B cell (primary cell): ENCODE measurements at regions not wholly inside any gene's neighbourhood (a gene's known extent, or its start where the extent isn't known, plus 50 kb on each side); places are given as distances from the start of the nearest gene placed in this dataset.

Source experiments
- ATAC-seq: fragments of 200-7000 bp; cut with Tn5 transposase; one replicate; pipeline ENCODE4 v1.10.0; 2021; ENCODE audit warnings: low read depth, mild to moderate bottlenecking, moderate number of reproducible peaks, moderate library complexity
- CTCF ChIA-PET: fragments of 350-600 bp; sonication (Branson Sonifier 250); formaldehyde crosslinking; loops from one replicate; lab custom pipeline; 2021; ENCODE audit warnings: antibody characterized with exemption, inconsistent platforms; lab: Charles Lee
- POLR2A ChIA-PET: fragments of 350-600 bp; sonication (Branson Sonifier 250); formaldehyde crosslinking; loops from one replicate; lab custom pipeline; 2021; ENCODE audit warnings: antibody characterized with exemption; lab: Charles Lee
- DNase-seq: peaks from one replicate; pipeline ENCODE4 v3.0.0; 2013
- H2AFZ ChIP-seq: 2 replicates; pipeline ENCODE4 v1.6.1; 2012; ENCODE audit warnings: mild to moderate bottlenecking, low read depth, low read length; ENCODE audit not compliant: insufficient read depth, poor library complexity, severe bottlenecking
- H3K27ac ChIP-seq, 2 donors: 1 replicate in 1 of 2; 2 replicates in 1 of 2; pipeline ENCODE4 v1.5.1; 2012 to 2013; ENCODE audit warnings: low read length in 2 of 2, mild to moderate bottlenecking in 2 of 2, moderate library complexity in 1 of 2
- H3K27me3 ChIP-seq, 4 experiments: fragments of 200-600 bp in 1 of 4; sonication (generic) in 1 of 4; replicated peaks in 1 of 4; 1 replicate in 2 of 4; 2 replicates in 2 of 4; pipeline versions ENCODE4 v1.6.1 to v1.7.0; 2013 to 2016; ENCODE audit warnings: low read length in 3 of 4, mild to moderate bottlenecking in 2 of 4, mixed read lengths in 1 of 4, moderate library complexity in 1 of 4; ENCODE audit not compliant: insufficient read depth in 4 of 4, control insufficient read depth in 3 of 4; ENCODE audit errors: control extremely low read depth in 1 of 4
- H3K36me3 ChIP-seq, 2 experiments: replicated peaks in 1 of 2; 1 replicate in 1 of 2; 2 replicates in 1 of 2; pipeline versions ENCODE4 v1.6.1 to v1.7.1; 2013; ENCODE audit warnings: low read length in 1 of 2; ENCODE audit not compliant: insufficient read depth in 2 of 2, control insufficient read depth in 1 of 2; ENCODE audit errors: control extremely low read depth in 1 of 2, extremely low read depth in 1 of 2
- H3K4me1 ChIP-seq, 2 donors: fragments of 200-600 bp in 1 of 2; sonication (generic) in 1 of 2; 1 replicate in 1 of 2; 2 replicates in 1 of 2; pipeline versions ENCODE4 v1.5.1 to v1.6.1; 2013 to 2017; ENCODE audit warnings: low read length in 2 of 2; ENCODE audit not compliant: control insufficient read depth in 2 of 2, insufficient read depth in 2 of 2
- H3K4me2 ChIP-seq: replicated peaks from 2 replicates; pipeline ENCODE3; 2012; ENCODE audit warnings: mild to moderate bottlenecking, low read depth, low read length; ENCODE audit not compliant: poor library complexity, severe bottlenecking
- H3K4me3 ChIP-seq, 5 experiments: fragments of 200-600 bp in 1 of 5; sonication (generic) in 1 of 5; 1 replicate in 3 of 5; 2 replicates in 2 of 5; pipeline versions ENCODE4 v1.5.1 to v1.7.0; 2011 to 2016; ENCODE audit warnings: low read length in 4 of 5, mild to moderate bottlenecking in 4 of 5, low read depth in 2 of 5, control low read depth in 1 of 5, moderate library complexity in 1 of 5; ENCODE audit not compliant: insufficient read depth in 1 of 5; ENCODE audit errors: control extremely low read depth in 1 of 5, extremely low read depth in 1 of 5
- H3K79me2 ChIP-seq: fragments of 200-600 bp; sonication (generic); one replicate; pipeline ENCODE4 v1.6.0; 2016; ENCODE audit warnings: low read length; ENCODE audit not compliant: control insufficient read depth, insufficient read depth
- H3K9ac ChIP-seq: fragments of 200-600 bp; sonication (generic); 2 replicates; pipeline ENCODE4 v1.6.1; 2017; ENCODE audit warnings: mild to moderate bottlenecking, low read length, moderate library complexity
- H3K9me3 ChIP-seq, 3 donors: one replicate each; pipeline versions ENCODE4 v1.6.1 to v1.7.1; 2013; ENCODE audit warnings: low read length in 2 of 3; ENCODE audit not compliant: control insufficient read depth in 2 of 3, insufficient read depth in 1 of 3; ENCODE audit errors: control extremely low read depth in 1 of 3
- H4K20me1 ChIP-seq: 2 replicates; pipeline ENCODE4 v1.6.0; 2012; ENCODE audit warnings: mild to moderate bottlenecking, low read length; ENCODE audit not compliant: insufficient read depth, control insufficient read depth, poor library complexity, severe bottlenecking
- H3K27ac Mint-ChIP-seq: one replicate; pipeline ENCODE4 v1.8.0; 2021; ENCODE audit warnings: mixed read lengths
- H3K27me3 Mint-ChIP-seq: one replicate; pipeline ENCODE4 v1.8.0; 2021; ENCODE audit warnings: mixed read lengths
- H3K4me1 Mint-ChIP-seq: one replicate; pipeline ENCODE4 v1.8.0; 2021; ENCODE audit warnings: mixed read lengths
- H3K4me3 Mint-ChIP-seq: one replicate; pipeline ENCODE4 v1.8.0; 2021; ENCODE audit warnings: mixed read lengths
- H3K9me3 Mint-ChIP-seq: one replicate; pipeline ENCODE4 v1.8.0; 2022; ENCODE audit warnings: mixed read lengths; ENCODE audit not compliant: insufficient read depth
- CTCF ChIP-seq: fragments of 200-600 bp; IDR thresholded peaks from one replicate; pipeline ENCODE4 v1.8.0; 2022; ENCODE audit warnings: antibody characterized with exemption, mild to moderate bottlenecking
- EZH2 ChIP-seq: IDR thresholded peaks from 2 replicates; pipeline ENCODE4 v1.6.1; 2012; ENCODE audit warnings: borderline replicate concordance, low read depth, mild to moderate bottlenecking, moderate library complexity, low read length; ENCODE audit not compliant: insufficient read depth, poor library complexity, severe bottlenecking
- WGBS: methylation state at CpG from one replicate; pipeline ENCODE4 v1.1.5; 2013; ENCODE audit warnings: missing lambda C conversion rate; ENCODE audit not compliant: insufficient coverage; 5-methylcytosine and 5-hydroxymethylcytosine counted together
- intact Hi-C: fragments of 100-400 bp; cut with micrococcal nuclease; formaldehyde crosslinking; loops from one replicate; pipeline ENCODE4 v1.10.0; 2022

GRCh38 chr5:159680095-159680494 is 236.2 kb upstream of the ADRA1B start:
- H3K27ac Mint-ChIP-seq = no peak overlapping the region
- Histone ChIP-seq H3K36me3 (no peaks in the 10 kb centered on the region), H3K79me2 (no peaks in the 10 kb centered on the region), H3K27ac (no peak overlapping the region), H3K4me2 (no peak overlapping the region), H3K4me3 (no peak overlapping the region), H4K20me1 (no peaks in the 10 kb centered on the region), H3K9ac (no peak overlapping the region), H3K9me3 (peaks cover 0 to 35% (median 29%) of the 10 kb centered on the region in 3 donors), H3K27me3 (no peaks in the 10 kb centered on the region), H3K4me1 (no peaks in the 10 kb centered on the region), H2AFZ (no peak overlapping the region)
- no peaks in the 10 kb centered on the region for H3K4me1 Mint-ChIP-seq
- no peak overlapping the region for H3K4me3 Mint-ChIP-seq
- ATAC-seq = no peak
- intact Hi-C loops = no loop called here
- DNase-seq = no peak
- CTCF ChIA-PET = no interaction called here
- H3K27me3 Mint-ChIP-seq = no peaks in the 10 kb centered on the region
- TF ChIP-seq EZH2 = no peak
- peaks cover 14% of the 10 kb centered on the region for H3K9me3 Mint-ChIP-seq
- WGBS = 97% methylated on average over 3 of the region's 3 CpGs
- POLR2A ChIA-PET = no interaction called here

GRCh38 chr5:159681661-159682060 is 234.6 kb upstream of the ADRA1B start:
- no peak for TF ChIP-seq EZH2
- TF ChIP-seq CTCF = no peak
- DNase-seq (no peak), ATAC-seq (no peak)
- Histone ChIP-seq H3K36me3 (no peaks in the 10 kb centered on the region), H4K20me1 (no peaks in the 10 kb centered on the region), H3K9ac (no peak overlapping the region), H2AFZ (no peak overlapping the region), H3K27ac (no peak overlapping the region), H3K79me2 (no peaks in the 10 kb centered on the region), H3K27me3 (no peaks in the 10 kb centered on the region), H3K4me1 (no peaks in the 10 kb centered on the region), H3K9me3 (peaks cover 0 to 35% (median 29%) of the 10 kb centered on the region in 3 donors), H3K4me2 (no peak overlapping the region), H3K4me3 (no peak overlapping the region)
- Mint-ChIP-seq H3K4me3 (no peak overlapping the region), H3K27ac (no peak overlapping the region), H3K27me3 (no peaks in the 10 kb centered on the region), H3K4me1 (no peaks in the 10 kb centered on the region), H3K9me3 (peaks cover 14% of the 10 kb centered on the region)
- POLR2A ChIA-PET = no interaction called here
- CTCF ChIA-PET = no interaction called here
- intact Hi-C loops = no loop called here
